AG04449 (cell line): ENCODE measurements at regions not wholly inside any gene's neighbourhood (a gene's known extent, or its start where the extent isn't known, plus 50 kb on each side); places are given as distances from the start of the nearest gene placed in this dataset.

ENCODE experiments used
- CTCF ChIA-PET: fragments of 350-600 bp; formaldehyde crosslinking; extraction: SDS; loops from one replicate; lab custom pipeline; 2021; ENCODE audit warnings: antibody characterized with exemption; lab: Yijun Ruan, JAX
- POLR2A ChIA-PET: fragments of 400-600, 350-600 bp; formaldehyde crosslinking; extraction: SDS; loops from one replicate; lab custom pipeline; 2020; ENCODE audit warnings: antibody characterized with exemption, inconsistent platforms; lab: Yijun Ruan, JAX
- DNase-seq: peaks from one replicate; pipeline ENCODE4 v3.0.0-alpha.2; 2010; ENCODE audit warnings: low read depth, low spot score
- H3K4me3 ChIP-seq: 2 replicates; pipeline ENCODE4 v1.5.1; 2011; ENCODE audit warnings: low read depth, mild to moderate bottlenecking, control low read depth, low read length
- CTCF ChIP-seq: IDR thresholded peaks from one replicate; pipeline ENCODE4 v1.5.1; 2011; ENCODE audit warnings: mild to moderate bottlenecking, moderate library complexity, low read length, control low read depth, inconsistent platforms; ENCODE audit not compliant: insufficient read depth; ENCODE audit errors: missing control alignments

GRCh38 chr5:8005416-8005815 is 136.5 kb downstream of the MTRR start:
- DNase-seq = no peak
- POLR2A ChIA-PET = no interaction called here
- no peak for TF ChIP-seq CTCF
- H3K4me3 ChIP-seq = no peak overlapping the region
- CTCF ChIA-PET = no interaction called here

- CTCF ChIA-PET = no interaction called here
Measured at GRCh38 chr5:8012131-8012977, 143.4 kb downstream of the MTRR start.

GRCh38 chr5:8013948-8014710 is 145.2 kb downstream of the MTRR start:
- CTCF ChIA-PET = no interaction called here
- POLR2A ChIA-PET = no interaction called here
- no peak for DNase-seq
- H3K4me3 ChIP-seq = no peak overlapping the region
- TF ChIP-seq CTCF = no peak

More at GRCh38 chr5:8012131-8012977, 143.4 kb downstream of the MTRR start:
- no peak for DNase-seq
- POLR2A ChIA-PET = no interaction called here
- no peak for TF ChIP-seq CTCF
- H3K4me3 ChIP-seq = no peak overlapping the region

- no peak for TF ChIP-seq CTCF
- ChIA-PET CTCF (no interaction called here), POLR2A (no interaction called here)
- H3K4me3 ChIP-seq = no peak overlapping the region
- DNase-seq = no peak
Measured at GRCh38 chr5:8019719-8020218, 150.8 kb downstream of the MTRR start.

GRCh38 chr5:8020861-8021514 is 152.0 kb downstream of the MTRR start:
- ChIA-PET CTCF (no interaction called here), POLR2A (no interaction called here)
- H3K4me3 ChIP-seq = no peak overlapping the region
- TF ChIP-seq CTCF = no peak
- DNase-seq = no peak

GRCh38 chr5:8028243-8028642 is 159.3 kb downstream of the MTRR start:
- DNase-seq = no peak
- ChIA-PET CTCF (no interaction called here), POLR2A (no interaction called here)
- H3K4me3 ChIP-seq = no peak overlapping the region
- no peak for TF ChIP-seq CTCF
